H1 (cell line): ENCODE measurements at regions not wholly inside any gene's neighbourhood (a gene's known extent, or its start where the extent isn't known, plus 50 kb on each side); places are given as distances from the start of the nearest gene placed in this dataset.

ENCODE experiments used
- CTCF ChIA-PET: fragments of 300-600 bp; sonication (Branson Sonifier 250); formaldehyde crosslinking; loops from one replicate; lab custom pipeline; 2021; ENCODE audit not compliant: partially characterized antibody; lab: Charles Lee
- POLR2A ChIA-PET: fragments of 300-600 bp; sonication (Branson Sonifier 250); formaldehyde crosslinking; loops from one replicate; lab custom pipeline; 2021; ENCODE audit warnings: inconsistent platforms; ENCODE audit not compliant: partially characterized antibody; lab: Charles Lee
- DNase-seq, 2 experiments: peaks; one replicate each; pipeline versions ENCODE4 v3.0.0 to v3.0.0-alpha.2; 2010 to 2022; ENCODE audit warnings: low spot score in 2 of 2, low read depth in 1 of 2, mixed read lengths in 1 of 2
- FAIRE-seq: peaks from 2 replicates; lab custom pipeline; 2011; peaks lifted over from hg19 to GRCh38; lab: Jason Lieb, UNC
- H2AFZ ChIP-seq: 2 replicates; pipeline ENCODE4 v1.8.1; 2012; ENCODE audit warnings: low read length, inconsistent platforms
- H2AK5ac ChIP-seq: 2 replicates; pipeline ENCODE4 v1.6.1; 2013; ENCODE audit warnings: low read depth, low read length
- H2BK120ac ChIP-seq: replicated peaks from 2 replicates; pipeline ENCODE3; 2013; ENCODE audit warnings: low read depth, low read length, inconsistent platforms
- H2BK12ac ChIP-seq: 2 replicates; pipeline ENCODE4 v1.6.1; 2013; ENCODE audit warnings: low read depth, low read length
- H2BK15ac ChIP-seq: 2 replicates; pipeline ENCODE4 v1.6.1; 2013; ENCODE audit warnings: low read length
- H2BK20ac ChIP-seq: 2 replicates; pipeline ENCODE4 v1.6.1; 2013; ENCODE audit warnings: low read length
- H2BK5ac ChIP-seq: 2 replicates; pipeline ENCODE4 v1.6.1; 2013; ENCODE audit warnings: low read depth, low read length
- H3K14ac ChIP-seq: 2 replicates; pipeline ENCODE4 v1.6.1; 2013; ENCODE audit warnings: inconsistent platforms; ENCODE audit not compliant: insufficient read length
- H3K18ac ChIP-seq: 2 replicates; pipeline ENCODE4 v1.6.1; 2013; ENCODE audit warnings: low read length; ENCODE audit errors: extremely low read depth
- H3K23ac ChIP-seq: 2 replicates; pipeline ENCODE4 v1.6.1; 2013; ENCODE audit warnings: inconsistent platforms; ENCODE audit not compliant: insufficient read length
- H3K23me2 ChIP-seq: 2 replicates; pipeline ENCODE4 v1.6.1; 2013; ENCODE audit warnings: low read depth, low read length
- H3K27ac ChIP-seq: 2 replicates; pipeline ENCODE4 v1.6.1; 2011; ENCODE audit warnings: low read depth, low read length, inconsistent platforms
- H3K27me3 ChIP-seq, 4 experiments: replicated peaks in 1 of 4; 1 replicate in 1 of 4; 2 replicates in 3 of 4; pipeline versions ENCODE4 v1.6.1 to v1.8.1; 2011 to 2013; ENCODE audit warnings: low read length in 3 of 4, mild to moderate bottlenecking in 3 of 4, inconsistent platforms in 2 of 4, mixed read lengths in 2 of 4, moderate library complexity in 1 of 4; ENCODE audit not compliant: control insufficient read depth in 3 of 4, insufficient read depth in 3 of 4; ENCODE audit errors: extremely low read depth in 1 of 4
- H3K36me3 ChIP-seq, 4 experiments: 2 replicates each; pipeline versions ENCODE4 v1.6.1 to v1.8.1; 2011 to 2013; ENCODE audit warnings: mild to moderate bottlenecking in 4 of 4, low read length in 3 of 4, moderate library complexity in 2 of 4, control low read depth in 1 of 4, inconsistent platforms in 1 of 4; ENCODE audit not compliant: insufficient read depth in 4 of 4, control insufficient read depth in 2 of 4
- H3K4ac ChIP-seq: replicated peaks from 2 replicates; pipeline ENCODE3; 2013; ENCODE audit warnings: low read length, low read depth, mixed read lengths, inconsistent platforms; ENCODE audit not compliant: insufficient read length
- H3K4me1 ChIP-seq, 4 experiments: replicated peaks in 1 of 4; 1 replicate in 1 of 4; 2 replicates in 3 of 4; pipeline versions ENCODE4 v1.6.1 to v1.8.1; 2011 to 2013; ENCODE audit warnings: low read length in 3 of 4, inconsistent platforms in 2 of 4, mixed read lengths in 1 of 4; ENCODE audit not compliant: insufficient read depth in 4 of 4, control insufficient read depth in 3 of 4
- H3K4me2 ChIP-seq, 2 experiments: 2 replicates each; pipeline versions ENCODE4 v1.6.1 to v1.8.1; 2011 to 2013; ENCODE audit warnings: low read depth in 2 of 2, low read length in 2 of 2, control low read depth in 1 of 2, inconsistent platforms in 1 of 2, mild to moderate bottlenecking in 1 of 2; ENCODE audit not compliant: insufficient read depth in 1 of 2
- H3K4me3 ChIP-seq, 4 experiments: fragments of 200-600, 300-600 bp in 1 of 4; sonication (generic), shearing (Covaris generic), sonication (Bioruptor Twin) in 1 of 4; 2 replicates each; pipeline versions ENCODE4 v1.5.1 to v1.8.1; 2011 to 2016; ENCODE audit warnings: low read length in 4 of 4, low read depth in 3 of 4, control low read depth in 2 of 4, inconsistent platforms in 2 of 4, mild to moderate bottlenecking in 2 of 4, mixed read lengths in 1 of 4, moderate library complexity in 1 of 4; ENCODE audit not compliant: insufficient read depth in 2 of 4; ENCODE audit errors: extremely low read depth in 1 of 4
- H3K56ac ChIP-seq: replicated peaks from 2 replicates; pipeline ENCODE3; 2013; ENCODE audit warnings: low read depth, mild to moderate bottlenecking, mixed read lengths, low read length, inconsistent platforms; ENCODE audit not compliant: insufficient read length
- H3K79me1 ChIP-seq: 2 replicates; pipeline ENCODE4 v1.6.1; 2013; ENCODE audit warnings: low read depth, low read length, control low read depth
- H3K79me2 ChIP-seq, 2 experiments: 2 replicates each; pipeline versions ENCODE4 v1.6.1 to v1.8.1; 2012 to 2013; ENCODE audit warnings: low read length in 2 of 2, mild to moderate bottlenecking in 2 of 2, inconsistent platforms in 1 of 2; ENCODE audit not compliant: insufficient read depth in 2 of 2, control insufficient read depth in 1 of 2
- H3K9ac ChIP-seq, 4 experiments: replicated peaks in 1 of 4; 1 replicate in 1 of 4; 2 replicates in 3 of 4; pipeline versions ENCODE4 v1.6.1 to v1.8.1; 2011 to 2013; ENCODE audit warnings: low read depth in 3 of 4, low read length in 3 of 4, control low read depth in 2 of 4, mild to moderate bottlenecking in 2 of 4, moderate library complexity in 2 of 4, inconsistent platforms in 1 of 4; ENCODE audit errors: extremely low read depth in 1 of 4
- H3K9me3 ChIP-seq, 2 experiments: 2 replicates each; pipeline versions ENCODE4 v1.6.1 to v1.8.1; 2012 to 2013; ENCODE audit warnings: mild to moderate bottlenecking in 2 of 2, moderate library complexity in 2 of 2, control low read depth in 1 of 2, inconsistent platforms in 1 of 2, low read depth in 1 of 2, low read length in 1 of 2, mixed read lengths in 1 of 2; ENCODE audit not compliant: insufficient read depth in 2 of 2
- H4K20me1 ChIP-seq, 2 experiments: replicated peaks in 1 of 2; 2 replicates each; pipeline versions ENCODE3 to v1.8.1; 2011 to 2013; ENCODE audit warnings: inconsistent platforms in 2 of 2, low read length in 2 of 2, mild to moderate bottlenecking in 1 of 2; ENCODE audit not compliant: insufficient read depth in 2 of 2, control insufficient read depth in 1 of 2
- H4K5ac ChIP-seq: 2 replicates; pipeline ENCODE4 v1.6.1; 2013; ENCODE audit warnings: low read length, low read depth, mixed read lengths, inconsistent platforms; ENCODE audit not compliant: insufficient read length
- H4K8ac ChIP-seq: 2 replicates; pipeline ENCODE4 v1.8.0; 2013; ENCODE audit warnings: mild to moderate bottlenecking, moderate library complexity, low read length, inconsistent platforms; ENCODE audit not compliant: insufficient read depth; ENCODE audit errors: extremely low read depth
- H4K91ac ChIP-seq: replicated peaks from 2 replicates; pipeline ENCODE3; 2013; ENCODE audit warnings: low read length, mixed read lengths, inconsistent platforms; ENCODE audit not compliant: insufficient read length
- CTCF ChIP-seq, 3 experiments: IDR thresholded peaks; 1 replicate in 2 of 3; 2 replicates in 1 of 3; pipeline versions ENCODE4 v1.5.1 to v1.6.1; 2011; ENCODE audit warnings: low read length in 3 of 3, mild to moderate bottlenecking in 3 of 3, inconsistent platforms in 2 of 3, low read depth in 1 of 3, moderate library complexity in 1 of 3; ENCODE audit not compliant: insufficient read depth in 1 of 3; ENCODE audit errors: control extremely low read depth in 1 of 3
- E2F6 ChIP-seq: IDR thresholded peaks from 2 replicates; pipeline ENCODE4 v1.6.1; 2012; ENCODE audit warnings: inconsistent platforms
- RAD21 ChIP-seq, 2 experiments: IDR thresholded peaks in 1 of 2; conservative IDR thresholded peaks in 1 of 2; 2 replicates each; pipeline ENCODE4 v1.6.1; 2011; ENCODE audit warnings: low read depth in 2 of 2, low read length in 2 of 2, improper control_type of control experiment in 1 of 2, inconsistent platforms in 1 of 2, mild to moderate bottlenecking in 1 of 2, moderate library complexity in 1 of 2
- SIRT6 ChIP-seq: IDR thresholded peaks from one replicate; pipeline ENCODE4 v1.7.1; 2012; ENCODE audit warnings: low read length, inconsistent platforms
- WGBS, 2 experiments: shearing (Covaris generic) in 1 of 2; methylation state at CpG; one replicate each; pipeline versions ENCODE4 v1.1.6 to v1.1.7; 2013 to 2015; ENCODE audit warnings: low lambda C conversion rate in 2 of 2, mixed read lengths in 2 of 2, inconsistent platforms in 1 of 2, low coverage in 1 of 2, missing lambda C conversion rate in 1 of 2; ENCODE audit not compliant: insufficient replicate concordance in 2 of 2, insufficient coverage in 1 of 2, insufficient read length in 1 of 2; ENCODE audit errors: extremely low coverage in 1 of 2, missing lambda C conversion rate in 1 of 2; 5-methylcytosine and 5-hydroxymethylcytosine counted together

- CTCF ChIA-PET, result interaction anchor here (1.1 kb wide), 1 partner anchor 10 kb away, joined by 4 read pairs; no protein-coding TSS in a partner anchor
- Histone ChIP-seq H3K4me1 (peaks cover 0 to 4% (median 0%) of the 10 kb centered on the region in 4 experiments; a peak in 3 of 7 replicates), H3K4me2 (peak overlapping the region in 1 of 2 experiments; percentile 47; a peak in 1 of 4 replicates), H4K20me1 (no peaks in the 10 kb centered on the region), H4K5ac (no peak overlapping the region), H2AFZ (peak overlapping the region; percentile 93), H2BK5ac (no peak overlapping the region), H2BK120ac (no peak overlapping the region), H2BK20ac (no peak overlapping the region), H3K18ac (peak overlapping the region; percentile 80), H3K27me3 (no peaks in the 10 kb centered on the region), H3K36me3 (no peaks in the 10 kb centered on the region), H3K9ac (no peak overlapping the region), H3K23ac (no peak overlapping the region), H2BK15ac (0 out of 2 replicates have a peak overlapping the region, but pooled peaks have one; percentile 50), H3K79me2 (no peaks in the 10 kb centered on the region), H4K91ac (peak overlapping the region; percentile 46), H3K4me3 (no peak overlapping the region), H2AK5ac (no peak overlapping the region), H3K23me2 (no peaks in the 10 kb centered on the region), H3K56ac (no peak overlapping the region), H4K8ac (no peak overlapping the region), H3K9me3 (no peaks in the 10 kb centered on the region), H3K4ac (no peak overlapping the region), H2BK12ac (peak overlapping the region; percentile 71), H3K27ac (no peak overlapping the region), H3K79me1 (no peaks in the 10 kb centered on the region), H3K14ac (no peak overlapping the region)
- TF ChIP-seq RAD21 (IDR thresholded peaks at IDR 0.05 in 1 of 2, conservative IDR thresholded peaks at IDR 0.05 in 1 of 2; ENCODE audit: low read depth in 2 of 2, low read length in 2 of 2) (peak; percentile 40 to 43; a peak in 3 of 4 replicates), E2F6 (peak; percentile 74), SIRT6 (no peak), CTCF (IDR thresholded peaks at IDR 0.05; ENCODE audit: control extremely low read depth in 1 of 3, insufficient read depth in 1 of 3, low read depth in 1 of 3, low read length in 3 of 3) (peak; percentile 48 to 70 (median 56))
- FAIRE-seq, result peak; percentile 7
- 67% methylated on average over 19 of the region's 19 CpGs; no CpG with 5 or more reads in 1 of the 2 experiments for WGBS, 2 experiments
- DNase-seq, result peak; percentile 15 to 59
- POLR2A ChIA-PET, result no interaction called here
Observed at GRCh38 chr18:77733292-77733903, 483.8 kb downstream of the GALR1 start.
